Activated naive CD4-positive, alpha-beta T cell treated with anti-CD3 and anti-CD28 coated beads, Interleukin-2, amount 50 U/mL, for 24 hours (primary cell): ENCODE measurements at regions not wholly inside any gene's neighbourhood (a gene's known extent, or its start where the extent isn't known, plus 50 kb on each side); places are given as distances from the start of the nearest gene placed in this dataset.

Experiments used
- H3K27ac Mint-ChIP-seq: one replicate; pipeline ENCODE4 v1.8.0; 2021; ENCODE audit warnings: mild to moderate bottlenecking, mixed read lengths
- H3K27me3 Mint-ChIP-seq: one replicate; pipeline ENCODE4 v1.8.0; 2021; ENCODE audit warnings: mixed read lengths
- H3K36me3 Mint-ChIP-seq: one replicate; pipeline ENCODE4 v1.8.0; 2021; ENCODE audit warnings: mixed read lengths
- H3K4me1 Mint-ChIP-seq: one replicate; pipeline ENCODE4 v1.8.0; 2021; ENCODE audit warnings: mixed read lengths
- H3K4me3 Mint-ChIP-seq: one replicate; pipeline ENCODE4 v1.8.0; 2021; ENCODE audit warnings: mild to moderate bottlenecking, mixed read lengths
- H3K9me3 Mint-ChIP-seq: one replicate; pipeline ENCODE4 v1.8.0; 2021; ENCODE audit warnings: mixed read lengths

DNA sequence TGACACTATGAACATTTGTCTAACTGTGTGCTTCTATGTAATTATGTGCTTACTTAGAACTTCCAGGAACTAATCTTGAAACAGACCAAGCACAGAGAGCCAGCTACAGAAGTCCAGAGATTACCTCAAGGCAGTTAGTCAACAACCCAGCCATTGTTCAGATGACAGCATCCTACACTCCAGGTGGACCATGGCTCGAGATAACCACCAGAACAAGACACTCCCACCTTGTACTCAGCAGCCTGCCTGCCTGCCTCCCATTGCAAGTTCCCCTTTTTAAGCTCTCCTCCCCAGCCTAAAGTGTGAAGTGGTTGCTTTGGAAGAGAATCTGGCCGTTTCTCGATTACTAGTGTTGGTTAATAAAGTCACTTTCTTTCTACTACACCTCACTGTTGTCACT lies 1080.6 kb upstream of the LRRN3 start:
- Mint-ChIP-seq H3K27me3 (peaks cover 3% of the 10 kb centered on the region), H3K27ac (no peak overlapping the region), H3K9me3 (no peaks in the 10 kb centered on the region), H3K4me1 (no peaks in the 10 kb centered on the region), H3K4me3 (no peak overlapping the region), H3K36me3 (no peaks in the 10 kb centered on the region)

DNA sequence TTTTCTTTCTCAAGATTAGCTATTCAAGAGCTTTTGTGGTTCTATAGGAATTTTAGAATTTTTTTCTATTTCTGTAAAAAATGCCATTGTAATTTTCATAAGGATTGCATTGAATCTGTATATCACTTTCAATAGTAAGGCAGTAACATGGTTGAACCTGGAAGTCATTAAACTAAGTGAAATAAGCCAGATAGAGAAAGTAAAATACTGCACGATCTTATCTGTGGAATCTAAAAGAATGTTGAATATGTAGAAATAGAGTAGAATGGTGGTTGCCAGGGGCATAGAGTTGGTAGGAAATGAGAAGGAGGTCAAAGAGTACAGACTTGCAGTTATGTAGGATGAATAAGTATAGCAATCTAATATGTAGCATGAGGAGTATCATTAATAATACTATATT lies 1073.5 kb upstream of the LRRN3 start:
- no peaks in the 10 kb centered on the region for H3K4me1 Mint-ChIP-seq
- no peak overlapping the region for H3K27ac Mint-ChIP-seq
- peaks cover 3% of the 10 kb centered on the region for H3K27me3 Mint-ChIP-seq
- H3K36me3 Mint-ChIP-seq = no peaks in the 10 kb centered on the region
- H3K9me3 Mint-ChIP-seq = no peaks in the 10 kb centered on the region
- H3K4me3 Mint-ChIP-seq = no peak overlapping the region

GRCh38 chr7:110027385-110027784 lies 1063.5 kb upstream of the LRRN3 start:
- Mint-ChIP-seq H3K36me3 (no peaks in the 10 kb centered on the region), H3K27me3 (no peaks in the 10 kb centered on the region), H3K4me1 (no peaks in the 10 kb centered on the region), H3K4me3 (no peak overlapping the region), H3K27ac (no peak overlapping the region), H3K9me3 (no peaks in the 10 kb centered on the region)

DNA sequence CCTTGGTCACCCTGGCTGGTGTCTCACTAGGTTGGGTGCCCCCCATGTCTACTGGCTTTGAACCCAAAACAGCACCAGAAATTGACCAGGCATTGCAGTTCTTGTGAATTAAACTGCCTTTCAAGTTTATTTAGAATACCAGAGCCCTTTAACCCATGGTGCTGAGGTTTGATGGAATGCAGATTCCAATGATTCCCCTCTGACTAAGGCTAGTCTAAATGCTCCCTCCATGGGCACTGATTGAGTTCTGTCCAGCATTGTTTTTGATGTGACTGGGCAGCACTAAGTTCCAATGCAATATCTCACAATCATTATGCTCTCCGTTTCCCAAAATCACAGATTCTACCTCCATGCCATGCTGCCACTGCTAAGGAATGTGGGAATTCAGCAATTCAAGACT lies 1047.4 kb upstream of the LRRN3 start:
- no peak overlapping the region for H3K27ac Mint-ChIP-seq

DNA sequence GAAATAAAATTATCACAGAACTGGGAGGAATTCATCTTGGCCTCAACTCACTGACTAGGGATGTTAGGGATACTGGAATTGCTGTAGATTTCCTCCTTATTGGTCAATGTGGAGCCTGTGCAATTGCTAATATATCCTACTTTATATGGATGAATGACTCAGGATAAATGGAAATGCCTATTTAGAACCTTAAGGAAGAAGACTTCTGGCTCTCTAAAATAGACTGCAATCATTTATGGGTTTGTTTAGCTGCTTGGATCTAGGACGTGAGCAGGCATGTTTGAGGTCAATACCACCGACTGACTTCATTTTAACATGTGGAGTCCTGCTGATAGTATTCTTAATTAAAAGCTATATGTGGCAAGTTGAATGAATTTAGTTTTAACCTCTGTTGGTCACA lies 1040.1 kb upstream of the LRRN3 start:
- Mint-ChIP-seq H3K9me3 (no peaks in the 10 kb centered on the region), H3K36me3 (no peaks in the 10 kb centered on the region), H3K4me3 (no peak overlapping the region), H3K27me3 (peaks cover 5% of the 10 kb centered on the region), H3K4me1 (no peaks in the 10 kb centered on the region), H3K27ac (no peak overlapping the region)

More for the DNA sequence above, 1047.4 kb upstream of the LRRN3 start:
- H3K27me3 Mint-ChIP-seq = peaks cover 6% of the 10 kb centered on the region
- no peaks in the 10 kb centered on the region for H3K4me1 Mint-ChIP-seq
- peaks cover 9% of the 10 kb centered on the region for H3K9me3 Mint-ChIP-seq
- H3K36me3 Mint-ChIP-seq = no peaks in the 10 kb centered on the region
- no peak overlapping the region for H3K4me3 Mint-ChIP-seq

DNA sequence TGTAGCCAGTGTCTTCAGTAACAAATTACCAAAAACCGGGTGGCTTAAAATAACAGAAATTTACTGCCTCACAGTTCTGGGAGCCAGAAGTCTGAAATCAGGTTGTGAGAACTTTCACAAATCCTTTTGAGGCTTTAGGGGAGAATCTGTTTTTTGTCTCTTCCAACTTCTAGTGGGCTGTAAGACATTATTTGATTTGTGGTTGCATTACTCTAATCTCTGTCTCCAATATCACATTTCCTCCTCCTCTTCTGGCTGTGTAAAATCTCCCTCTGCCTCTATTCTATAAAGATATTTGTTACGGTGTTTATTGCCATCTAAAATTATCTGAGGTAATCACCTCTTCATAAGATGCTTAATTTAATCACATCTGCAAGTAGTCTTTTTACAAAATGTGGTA lies 1039.6 kb upstream of the LRRN3 start:
- no peaks in the 10 kb centered on the region for H3K9me3 Mint-ChIP-seq
- H3K4me3 Mint-ChIP-seq = no peak overlapping the region
- no peaks in the 10 kb centered on the region for H3K4me1 Mint-ChIP-seq
- peaks cover 5% of the 10 kb centered on the region for H3K27me3 Mint-ChIP-seq
- no peaks in the 10 kb centered on the region for H3K36me3 Mint-ChIP-seq
- no peak overlapping the region for H3K27ac Mint-ChIP-seq

DNA sequence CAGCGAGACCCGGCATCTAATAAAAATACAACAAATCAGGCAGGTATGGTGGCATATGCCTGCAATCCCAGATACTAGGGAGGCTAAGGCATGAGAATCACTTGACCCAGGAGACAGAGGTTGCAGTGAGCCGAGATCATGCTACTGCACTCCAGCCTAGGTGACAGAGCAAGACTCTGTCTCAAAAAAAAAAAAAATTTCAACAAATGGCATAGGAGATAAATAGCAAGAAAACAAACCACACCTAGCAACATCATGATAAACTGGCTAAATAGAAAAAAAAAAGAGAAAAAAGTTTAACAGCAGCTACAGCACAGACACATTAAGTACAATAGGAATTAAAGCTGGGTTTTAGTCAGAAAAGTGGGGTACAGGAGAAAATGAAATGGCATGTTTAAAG lies 1034.6 kb upstream of the LRRN3 start:
- H3K27me3 Mint-ChIP-seq = peaks cover 1% of the 10 kb centered on the region
- H3K4me1 Mint-ChIP-seq = no peaks in the 10 kb centered on the region
- H3K36me3 Mint-ChIP-seq = no peaks in the 10 kb centered on the region
- H3K9me3 Mint-ChIP-seq = no peaks in the 10 kb centered on the region
- no peak overlapping the region for H3K27ac Mint-ChIP-seq
- no peak overlapping the region for H3K4me3 Mint-ChIP-seq

DNA sequence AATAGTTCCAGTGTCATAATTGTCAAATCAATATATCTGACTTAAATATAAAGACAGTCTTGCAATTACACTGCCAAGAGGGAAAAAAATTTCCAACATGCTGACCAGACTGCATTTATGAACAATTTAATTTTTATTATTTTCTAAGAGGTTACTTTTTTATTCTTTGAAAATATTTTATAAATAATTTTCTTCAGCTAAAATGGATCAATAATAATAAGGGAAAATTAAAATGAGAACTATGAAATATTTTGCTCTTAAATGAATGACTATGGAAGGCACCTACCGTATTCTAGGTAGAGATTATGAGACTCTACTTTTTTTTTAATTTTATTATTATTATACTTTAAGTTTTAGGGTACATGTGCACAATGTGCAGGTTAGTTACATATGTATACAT lies 1032.5 kb upstream of the LRRN3 start:
- no peaks in the 10 kb centered on the region for H3K4me1 Mint-ChIP-seq
- H3K4me3 Mint-ChIP-seq = no peak overlapping the region

DNA sequence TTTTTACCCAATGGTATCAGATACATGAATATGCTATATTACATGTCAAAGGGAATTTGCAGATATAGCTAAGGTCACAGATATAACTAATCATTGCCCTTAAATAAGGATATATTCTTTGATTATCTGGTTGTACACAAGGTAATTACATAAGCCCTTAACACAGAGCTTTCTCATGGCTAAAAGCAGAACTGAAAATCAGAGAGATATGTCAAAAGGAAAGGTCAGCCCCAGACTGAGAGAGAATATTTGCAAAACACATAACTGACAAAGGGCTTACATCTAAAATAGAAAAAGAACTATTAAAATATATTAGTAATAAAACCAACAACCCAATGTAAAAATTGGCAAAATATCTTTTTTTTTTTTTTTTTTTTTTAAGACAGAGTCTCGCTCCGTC lies 1029.5 kb upstream of the LRRN3 start:
- H3K4me1 Mint-ChIP-seq = no peaks in the 10 kb centered on the region
- no peaks in the 10 kb centered on the region for H3K9me3 Mint-ChIP-seq
- H3K4me3 Mint-ChIP-seq = no peak overlapping the region
- no peaks in the 10 kb centered on the region for H3K36me3 Mint-ChIP-seq
- peaks cover 2% of the 10 kb centered on the region for H3K27me3 Mint-ChIP-seq
- no peak overlapping the region for H3K27ac Mint-ChIP-seq

More for the DNA sequence above, 1032.5 kb upstream of the LRRN3 start:
- Mint-ChIP-seq H3K27ac (no peak overlapping the region), H3K9me3 (no peaks in the 10 kb centered on the region), H3K36me3 (no peaks in the 10 kb centered on the region), H3K27me3 (peaks cover 1% of the 10 kb centered on the region)

DNA sequence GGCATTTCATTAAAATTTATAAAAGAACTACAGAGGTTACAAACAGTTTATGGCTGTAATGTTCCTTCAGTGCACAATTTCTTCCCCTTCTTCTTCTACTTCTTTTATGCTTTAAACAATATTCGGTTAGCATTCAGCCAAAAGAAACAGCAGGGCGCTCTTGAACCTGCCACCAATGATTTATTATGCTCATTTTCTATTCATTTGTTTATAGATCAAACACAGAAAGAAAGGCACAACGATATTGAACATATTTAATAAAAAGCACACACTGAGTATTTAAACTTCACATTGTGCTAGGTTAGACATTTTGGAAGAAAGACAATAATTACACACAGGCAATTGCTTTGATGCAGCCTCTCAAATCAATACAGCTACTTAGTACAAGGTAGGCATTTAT lies 1025.8 kb upstream of the LRRN3 start:
- H3K4me3 Mint-ChIP-seq = no peak overlapping the region
- H3K4me1 Mint-ChIP-seq = no peaks in the 10 kb centered on the region
- no peaks in the 10 kb centered on the region for H3K36me3 Mint-ChIP-seq
- H3K9me3 Mint-ChIP-seq = no peaks in the 10 kb centered on the region
- peaks cover 4% of the 10 kb centered on the region for H3K27me3 Mint-ChIP-seq
- H3K27ac Mint-ChIP-seq = no peak overlapping the region

DNA sequence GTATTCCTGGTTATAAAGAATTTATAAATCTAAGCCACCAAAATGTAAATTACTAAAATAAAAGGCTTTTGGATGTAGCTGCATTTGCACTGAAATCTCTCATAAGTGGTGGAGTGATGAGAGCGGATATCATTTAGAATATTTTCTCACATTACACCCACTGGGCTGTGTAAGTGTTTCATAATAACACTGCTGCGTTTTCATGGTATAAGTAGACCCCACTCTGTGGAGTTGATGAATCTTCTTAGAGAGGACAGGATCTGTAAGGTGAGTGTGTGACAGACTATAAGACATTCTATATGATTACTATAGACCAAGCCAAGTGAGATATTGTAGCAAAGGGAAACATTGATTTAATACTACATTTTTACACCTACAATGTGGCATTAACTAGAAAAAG lies 1024.1 kb upstream of the LRRN3 start:
- Mint-ChIP-seq H3K4me3 (no peak overlapping the region), H3K9me3 (no peaks in the 10 kb centered on the region), H3K36me3 (no peaks in the 10 kb centered on the region), H3K27me3 (peaks cover 4% of the 10 kb centered on the region), H3K27ac (no peak overlapping the region), H3K4me1 (no peaks in the 10 kb centered on the region)

GRCh38 chr7:110071192-110071591 lies 1019.7 kb upstream of the LRRN3 start:
- Mint-ChIP-seq H3K9me3 (no peaks in the 10 kb centered on the region), H3K4me3 (no peak overlapping the region), H3K27me3 (peaks cover 2% of the 10 kb centered on the region), H3K36me3 (no peaks in the 10 kb centered on the region), H3K4me1 (no peaks in the 10 kb centered on the region), H3K27ac (no peak overlapping the region)

GRCh38 chr7:110075450-110075849 lies 1015.5 kb upstream of the LRRN3 start:
- Mint-ChIP-seq H3K36me3 (no peaks in the 10 kb centered on the region), H3K4me1 (no peaks in the 10 kb centered on the region), H3K9me3 (no peaks in the 10 kb centered on the region), H3K27me3 (peaks cover 2% of the 10 kb centered on the region), H3K4me3 (no peak overlapping the region), H3K27ac (no peak overlapping the region)

- Mint-ChIP-seq H3K27ac (no peak overlapping the region), H3K9me3 (no peaks in the 10 kb centered on the region), H3K4me1 (no peaks in the 10 kb centered on the region), H3K4me3 (no peak overlapping the region), H3K36me3 (no peaks in the 10 kb centered on the region), H3K27me3 (peaks cover 5% of the 10 kb centered on the region)
Measured at GRCh38 chr7:110076194-110076593, 1014.7 kb upstream of the LRRN3 start.

DNA sequence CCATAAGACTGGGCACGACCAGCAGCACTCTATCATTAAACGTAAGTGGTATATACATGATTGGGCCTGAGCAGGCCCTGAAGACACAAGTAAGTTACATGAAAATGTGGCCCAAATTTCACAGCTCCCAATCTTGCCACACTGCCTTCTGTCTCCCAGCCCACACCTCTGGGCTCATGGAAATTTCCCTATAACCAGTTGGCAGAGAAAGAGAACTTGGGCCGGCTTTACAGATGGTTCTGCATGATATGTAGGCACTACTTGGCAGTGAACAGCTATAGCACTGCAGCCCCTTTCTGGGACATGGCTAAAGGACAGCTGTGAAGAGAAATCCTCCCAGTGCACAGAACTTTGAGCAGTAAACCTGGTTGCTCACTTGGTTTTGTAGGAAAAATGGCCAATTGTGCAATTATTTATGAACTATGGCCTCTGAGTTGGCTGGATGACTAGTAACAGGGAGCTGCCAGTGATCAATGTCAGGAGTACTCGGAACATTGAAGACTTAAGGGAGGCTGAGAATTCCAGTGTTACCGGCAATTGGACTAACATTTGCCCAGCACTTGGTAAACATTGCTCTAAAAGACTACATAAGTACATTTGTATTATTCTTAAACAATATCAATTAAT lies 1006.6 kb upstream of the LRRN3 start:
- H3K36me3 Mint-ChIP-seq = no peaks in the 10 kb centered on the region
- peaks cover 5% of the 10 kb centered on the region for H3K27me3 Mint-ChIP-seq
- H3K27ac Mint-ChIP-seq = no peak overlapping the region
- no peaks in the 10 kb centered on the region for H3K4me1 Mint-ChIP-seq
- no peaks in the 10 kb centered on the region for H3K9me3 Mint-ChIP-seq
- no peak overlapping the region for H3K4me3 Mint-ChIP-seq

DNA sequence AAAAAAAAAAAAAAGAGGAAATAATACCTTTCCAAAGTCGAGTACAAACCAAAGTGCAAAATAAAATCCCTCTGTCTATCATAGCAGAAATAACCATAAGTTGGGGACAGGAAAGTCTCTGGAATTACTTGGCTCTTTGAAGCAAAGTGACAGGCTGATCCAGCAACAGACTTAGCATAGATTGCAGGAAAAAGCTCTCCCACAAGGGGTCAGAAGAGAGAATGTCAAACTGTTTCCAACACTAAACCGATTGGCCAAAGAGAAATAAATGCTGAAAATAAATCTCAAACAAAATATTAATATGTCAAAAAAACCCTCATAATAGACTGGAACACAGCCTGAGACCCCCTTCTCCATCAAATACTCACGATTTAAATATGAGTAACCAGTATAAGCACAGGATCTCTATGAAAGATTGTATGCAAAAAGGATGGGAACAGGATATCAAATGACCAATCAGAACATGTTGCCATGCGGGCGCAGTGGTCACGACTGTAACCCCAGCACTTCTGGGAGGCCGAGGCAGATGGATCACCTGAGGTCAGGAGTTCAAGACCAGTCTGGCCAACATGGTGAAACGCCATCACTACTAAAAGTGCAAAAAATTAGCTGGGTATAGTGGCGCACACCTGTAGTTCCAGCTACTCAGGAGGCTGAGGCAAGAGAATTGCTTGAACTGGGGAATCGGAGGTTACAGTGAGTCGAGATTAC lies 1000.7 kb upstream of the LRRN3 start:
- Mint-ChIP-seq H3K27ac (no peak overlapping the region), H3K27me3 (no peaks in the 10 kb centered on the region), H3K4me3 (no peak overlapping the region), H3K36me3 (no peaks in the 10 kb centered on the region), H3K9me3 (no peaks in the 10 kb centered on the region), H3K4me1 (no peaks in the 10 kb centered on the region)
